SU-DHL-6 (cell line): ENCODE measurements at regions not wholly inside any gene's neighbourhood (a gene's known extent, or its start where the extent isn't known, plus 50 kb on each side); places are given as distances from the start of the nearest gene placed in this dataset.

Source experiments
- EZH2phosphoT487 ChIP-seq: fragments of 200-600 bp; sonication (generic), shearing (Covaris generic); conservative IDR thresholded peaks from 2 replicates; pipeline ENCODE4 v1.6.1; 2018; ENCODE audit warnings: mild to moderate bottlenecking, antibody characterized with exemption, low read length, moderate library complexity, mixed read lengths
- TF ChIP-seq, protein P1 (sequence below): fragments of 200-600 bp; sonication (generic); IDR thresholded peaks from one replicate; pipeline ENCODE4 v1.5.1; 2017; ENCODE audit warnings: antibody characterized with exemption, mild to moderate bottlenecking, low read length, moderate library complexity; ENCODE audit not compliant: insufficient read depth, poor library complexity, severe bottlenecking

DNA sequence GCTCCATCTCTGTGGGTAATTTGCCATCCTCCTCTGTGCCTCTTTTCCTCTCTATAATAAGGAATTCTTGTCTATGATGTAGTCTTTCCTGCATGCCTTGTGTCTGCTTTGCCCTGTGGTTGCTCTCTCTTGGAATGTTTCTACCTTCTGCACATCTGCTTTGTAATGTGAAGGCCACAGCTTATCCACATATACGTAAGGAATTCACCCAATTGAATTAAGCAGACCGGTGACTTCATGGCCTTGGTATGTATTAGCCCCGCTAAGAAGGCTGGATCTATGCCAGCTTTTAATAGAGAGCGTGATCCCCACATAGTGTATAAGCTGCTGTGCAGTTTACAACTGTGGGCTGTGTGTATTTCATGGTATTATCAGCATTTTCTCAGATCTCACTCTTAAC is 274.7 kb downstream of the RNF144A start:
- TF ChIP-seq, protein P1, sequence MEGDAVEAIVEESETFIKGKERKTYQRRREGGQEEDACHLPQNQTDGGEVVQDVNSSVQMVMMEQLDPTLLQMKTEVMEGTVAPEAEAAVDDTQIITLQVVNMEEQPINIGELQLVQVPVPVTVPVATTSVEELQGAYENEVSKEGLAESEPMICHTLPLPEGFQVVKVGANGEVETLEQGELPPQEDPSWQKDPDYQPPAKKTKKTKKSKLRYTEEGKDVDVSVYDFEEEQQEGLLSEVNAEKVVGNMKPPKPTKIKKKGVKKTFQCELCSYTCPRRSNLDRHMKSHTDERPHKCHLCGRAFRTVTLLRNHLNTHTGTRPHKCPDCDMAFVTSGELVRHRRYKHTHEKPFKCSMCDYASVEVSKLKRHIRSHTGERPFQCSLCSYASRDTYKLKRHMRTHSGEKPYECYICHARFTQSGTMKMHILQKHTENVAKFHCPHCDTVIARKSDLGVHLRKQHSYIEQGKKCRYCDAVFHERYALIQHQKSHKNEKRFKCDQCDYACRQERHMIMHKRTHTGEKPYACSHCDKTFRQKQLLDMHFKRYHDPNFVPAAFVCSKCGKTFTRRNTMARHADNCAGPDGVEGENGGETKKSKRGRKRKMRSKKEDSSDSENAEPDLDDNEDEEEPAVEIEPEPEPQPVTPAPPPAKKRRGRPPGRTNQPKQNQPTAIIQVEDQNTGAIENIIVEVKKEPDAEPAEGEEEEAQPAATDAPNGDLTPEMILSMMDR = no peak
- no peak for TF ChIP-seq EZH2phosphoT487
